ENCODE measurements at regions not wholly inside any gene's neighbourhood (a gene's known extent, or its start where the extent isn't known, plus 50 kb on each side); places are given as distances from the start of the nearest gene placed in this dataset.

- POLR2A ChIA-PET (ENCODE audit: partially characterized antibody), result no interaction called here
- DNase-seq (ENCODE audit: low read depth in 1 of 2, low spot score in 2 of 2), result no peak
- no peak for TF ChIP-seq KDM5A (IDR thresholded peaks at IDR 0.05; ENCODE audit: low read length)
- TF ChIP-seq SIRT6 (IDR thresholded peaks at IDR 0.05; ENCODE audit: low read length), result no peak
- no peak for TF ChIP-seq SIN3A (conservative IDR thresholded peaks at IDR 0.05 in 1 of 2, IDR thresholded peaks at IDR 0.05 in 1 of 2; ENCODE audit: low read depth in 1 of 2, low read length in 2 of 2)
- no peak for TF ChIP-seq SUZ12 (IDR thresholded peaks at IDR 0.05; ENCODE audit: low read length)
- TF ChIP-seq SAP30 (IDR thresholded peaks at IDR 0.05; ENCODE audit: insufficient read depth, insufficient replicate concordance, low read length), result no peak
- no peak for TF ChIP-seq MAX (IDR thresholded peaks at IDR 0.05)
- no peak for TF ChIP-seq BACH1 (IDR thresholded peaks at IDR 0.05; ENCODE audit: low read length)
- TF ChIP-seq CTBP2 (IDR thresholded peaks at IDR 0.05; ENCODE audit: borderline replicate concordance, insufficient read depth, insufficient read length, low read length), result no peak
- no peak for TF ChIP-seq TCF12 (IDR thresholded peaks at IDR 0.05; ENCODE audit: low read depth, low read length)
- no peak for TF ChIP-seq TEAD4 (IDR thresholded peaks at IDR 0.05; ENCODE audit: low read depth, low read length)
Observed at GRCh38 chr3:3579658-3580057, 219.6 kb upstream of the LRRN1 start.

More at GRCh38 chr3:3579658-3580057, 219.6 kb upstream of the LRRN1 start:
- no peaks in the 10 kb centered on the region for H3K23me2 ChIP-seq (ENCODE audit: low read depth, low read length)
- H3K56ac ChIP-seq (replicated peaks; ENCODE audit: insufficient read length, low read depth, low read length), result no peak overlapping the region
- no peak overlapping the region for H3K4me2 ChIP-seq (ENCODE audit: insufficient read depth in 1 of 2, low read depth in 2 of 2, low read length in 2 of 2)
- no peak overlapping the region for H2BK20ac ChIP-seq (ENCODE audit: low read length)
- no peak overlapping the region for H3K9ac ChIP-seq (replicated peaks in 1 of 4; ENCODE audit: extremely low read depth in 1 of 4, low read depth in 3 of 4, low read length in 3 of 4)
- WGBS, 2 experiments (ENCODE audit: extremely low coverage in 1 of 2, insufficient coverage in 1 of 2, insufficient read length in 1 of 2, insufficient replicate concordance in 2 of 2, low coverage in 1 of 2, low lambda C conversion rate in 2 of 2, missing lambda C conversion rate in 1 of 2), result 93% methylated on average over 2 of the region's 2 CpGs; no CpG with 5 or more reads in 1 of the 2 experiments
- H3K23ac ChIP-seq (ENCODE audit: insufficient read length), result no peak overlapping the region
- H3K79me2 ChIP-seq (ENCODE audit: control insufficient read depth in 1 of 2, insufficient read depth in 2 of 2, low read length in 2 of 2), result no peaks in the 10 kb centered on the region
- no peak overlapping the region for H4K5ac ChIP-seq (ENCODE audit: insufficient read length, low read depth, low read length)
- H3K27ac ChIP-seq (ENCODE audit: low read depth, low read length), result no peak overlapping the region
- H3K9me3 ChIP-seq (ENCODE audit: insufficient read depth in 2 of 2, low read depth in 1 of 2, low read length in 1 of 2), result no peaks in the 10 kb centered on the region
- H4K8ac ChIP-seq (ENCODE audit: extremely low read depth, insufficient read depth, low read length), result no peak overlapping the region
- no peak overlapping the region for H2BK120ac ChIP-seq (replicated peaks; ENCODE audit: low read depth, low read length)
- no peak for FAIRE-seq
- no peaks in the 10 kb centered on the region for H3K27me3 ChIP-seq (replicated peaks in 1 of 4; ENCODE audit: control insufficient read depth in 3 of 4, extremely low read depth in 1 of 4, insufficient read depth in 3 of 4, low read length in 3 of 4)
- H2BK15ac ChIP-seq (ENCODE audit: low read length), result no peak overlapping the region
- H4K20me1 ChIP-seq (replicated peaks in 1 of 2; ENCODE audit: control insufficient read depth in 1 of 2, insufficient read depth in 2 of 2, low read length in 2 of 2), result no peaks in the 10 kb centered on the region
- no peak overlapping the region for H2AFZ ChIP-seq (ENCODE audit: low read length)
- no peak overlapping the region for H3K4me3 ChIP-seq (ENCODE audit: extremely low read depth in 1 of 4, insufficient read depth in 2 of 4, low read depth in 3 of 4, low read length in 4 of 4)
- no peak overlapping the region for H2AK5ac ChIP-seq (ENCODE audit: low read depth, low read length)
- H3K14ac ChIP-seq (ENCODE audit: insufficient read length), result no peak overlapping the region
- no peak overlapping the region for H4K91ac ChIP-seq (replicated peaks; ENCODE audit: insufficient read length, low read length)
- H3K79me1 ChIP-seq (ENCODE audit: low read depth, low read length), result no peaks in the 10 kb centered on the region
- CTCF ChIA-PET (ENCODE audit: partially characterized antibody), result interaction anchor here (0.7 kb wide), 1 partner anchor 312 kb away, joined by 3 read pairs; no protein-coding TSS in a partner anchor
- no peak overlapping the region for H2BK12ac ChIP-seq (ENCODE audit: low read depth, low read length)
- no peak overlapping the region for H3K18ac ChIP-seq (ENCODE audit: extremely low read depth, low read length)
- no peaks in the 10 kb centered on the region for H3K4me1 ChIP-seq (replicated peaks in 1 of 4; ENCODE audit: control insufficient read depth in 3 of 4, insufficient read depth in 4 of 4, low read length in 3 of 4)
- H3K4ac ChIP-seq (replicated peaks; ENCODE audit: insufficient read length, low read depth, low read length), result no peak overlapping the region
- H3K36me3 ChIP-seq (ENCODE audit: control insufficient read depth in 2 of 4, insufficient read depth in 4 of 4, low read length in 3 of 4), result no peaks in the 10 kb centered on the region
- no peak overlapping the region for H2BK5ac ChIP-seq (ENCODE audit: low read depth, low read length)

All from H1 (cell line).